ENCODE measurements at regions not wholly inside any gene's neighbourhood (a gene's known extent, or its start where the extent isn't known, plus 50 kb on each side); places are given as distances from the start of the nearest gene placed in this dataset.

- no peak for TF ChIP-seq POLR2A (IDR thresholded peaks at IDR 0.05)
- no peak for TF ChIP-seq CTCF (IDR thresholded peaks at IDR 0.05)
- no peak for TF ChIP-seq POLR2AphosphoS5 (IDR thresholded peaks at IDR 0.05)
- TF ChIP-seq EP300 (IDR thresholded peaks at IDR 0.05; ENCODE audit: low read depth) = no peak
Observed at GRCh38 chr3:106617276-106617675, 748.5 kb upstream of the CBLB start.

All from transverse colon (tissue), 4 donors.